ENCODE measurements at regions not wholly inside any gene's neighbourhood (a gene's known extent, or its start where the extent isn't known, plus 50 kb on each side); places are given as distances from the start of the nearest gene placed in this dataset.

DNA sequence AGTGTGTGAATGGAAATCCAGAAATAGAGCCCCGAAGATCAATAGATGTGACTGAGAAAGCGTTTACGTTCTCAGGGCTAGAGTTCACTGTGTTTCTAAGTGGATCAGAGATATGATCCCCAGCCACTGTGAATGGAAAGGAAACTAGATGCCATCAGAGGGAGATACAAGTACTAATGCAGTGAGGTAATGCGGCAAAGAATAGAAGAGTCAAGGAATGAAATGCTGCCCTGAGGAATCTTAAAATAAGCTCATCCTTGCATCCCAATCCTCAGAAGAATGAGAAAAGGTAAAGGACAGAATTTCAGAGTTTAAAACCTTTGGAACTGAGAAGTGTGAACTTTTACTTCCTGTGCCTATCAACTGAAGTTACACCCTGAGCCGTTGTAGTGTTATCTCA, 165.5 kb upstream of the ESRRG start:
- DNase-seq = no peak
- Histone ChIP-seq H3K4me1 (no peaks in the 10 kb centered on the region), H3K27me3 (no peaks in the 10 kb centered on the region), H3K27ac (no peak overlapping the region), H3K36me3 (no peaks in the 10 kb centered on the region), H3K9me3 (no peaks in the 10 kb centered on the region), H3K4me3 (no peak overlapping the region)
- TF ChIP-seq EP300 (IDR thresholded peaks at IDR 0.05) (no peak), POLR2A (IDR thresholded peaks at IDR 0.05) (no peak), POLR2AphosphoS5 (IDR thresholded peaks at IDR 0.05) (no peak), CTCF (IDR thresholded peaks at IDR 0.05) (no peak)
- intact Hi-C loops (cut with DNase I) = no loop called here
- 76 to 87% methylated on average over 5 of the region's 5 CpGs for WGBS, 2 donors

- Histone ChIP-seq H3K4me1 (no peaks in the 10 kb centered on the region), H3K9me3 (no peaks in the 10 kb centered on the region), H3K36me3 (no peaks in the 10 kb centered on the region), H3K27me3 (no peaks in the 10 kb centered on the region), H3K4me3 (no peak overlapping the region), H3K27ac (no peak overlapping the region)
- intact Hi-C loops (cut with DNase I) = no loop called here
- 83 to 85% methylated on average over 4 of the region's 4 CpGs for WGBS, 2 donors
- TF ChIP-seq POLR2A (IDR thresholded peaks at IDR 0.05) (no peak), POLR2AphosphoS5 (IDR thresholded peaks at IDR 0.05) (no peak), CTCF (IDR thresholded peaks at IDR 0.05) (no peak), EP300 (IDR thresholded peaks at IDR 0.05) (no peak)
- no peak for DNase-seq
Measured at GRCh38 chr1:216887032-216887431, 163.8 kb upstream of the ESRRG start.

GRCh38 chr1:216884614-216885229, 161.5 kb upstream of the ESRRG start:
- 60 to 78% methylated on average over 2 of the region's 2 CpGs for WGBS, 2 donors
- no peaks in the 10 kb centered on the region for H3K27me3 ChIP-seq
- H3K4me3 ChIP-seq = no peak overlapping the region
- no peaks in the 10 kb centered on the region for H3K36me3 ChIP-seq
- DNase-seq = no peak
- TF ChIP-seq CTCF (IDR thresholded peaks at IDR 0.05) (no peak), EP300 (IDR thresholded peaks at IDR 0.05) (no peak), POLR2AphosphoS5 (IDR thresholded peaks at IDR 0.05) (no peak), POLR2A (IDR thresholded peaks at IDR 0.05) (no peak)
- intact Hi-C loops (cut with DNase I) = no loop called here
- H3K27ac ChIP-seq = peak overlapping the region in 1 of 4 donors; percentile 12
- H3K9me3 ChIP-seq = no peaks in the 10 kb centered on the region
- H3K4me1 ChIP-seq = no peaks in the 10 kb centered on the region

DNA sequence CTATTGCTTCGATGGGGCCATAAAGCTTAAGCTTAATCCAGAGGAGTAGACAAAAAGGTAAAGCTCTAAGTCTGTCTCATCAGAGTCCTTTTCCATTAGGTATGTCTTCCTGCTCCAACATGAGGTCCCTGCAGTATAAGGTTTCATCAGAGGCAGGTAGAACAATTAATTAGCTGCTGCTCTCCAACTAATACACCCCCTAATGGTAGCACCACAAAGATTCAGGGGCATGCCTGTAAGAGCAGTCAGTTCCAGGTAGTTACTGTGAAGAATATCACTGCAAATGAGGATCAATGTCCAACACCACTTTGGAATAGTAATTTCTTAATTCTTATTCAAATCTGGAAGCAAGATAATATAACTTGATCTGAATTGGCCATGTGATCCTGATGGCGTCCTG, 160.3 kb upstream of the ESRRG start:
- Histone ChIP-seq H3K4me3 (no peak overlapping the region), H3K27ac (no peak overlapping the region), H3K27me3 (no peaks in the 10 kb centered on the region), H3K9me3 (no peaks in the 10 kb centered on the region), H3K4me1 (no peaks in the 10 kb centered on the region), H3K36me3 (no peaks in the 10 kb centered on the region)
- TF ChIP-seq EP300 (IDR thresholded peaks at IDR 0.05) (no peak), POLR2AphosphoS5 (IDR thresholded peaks at IDR 0.05) (no peak), CTCF (IDR thresholded peaks at IDR 0.05) (no peak), POLR2A (IDR thresholded peaks at IDR 0.05) (no peak)
- intact Hi-C loops (cut with DNase I) = no loop called here
- WGBS, 2 donors = 90 to 95% methylated on average over 2 of the region's 2 CpGs
- DNase-seq = no peak

DNA sequence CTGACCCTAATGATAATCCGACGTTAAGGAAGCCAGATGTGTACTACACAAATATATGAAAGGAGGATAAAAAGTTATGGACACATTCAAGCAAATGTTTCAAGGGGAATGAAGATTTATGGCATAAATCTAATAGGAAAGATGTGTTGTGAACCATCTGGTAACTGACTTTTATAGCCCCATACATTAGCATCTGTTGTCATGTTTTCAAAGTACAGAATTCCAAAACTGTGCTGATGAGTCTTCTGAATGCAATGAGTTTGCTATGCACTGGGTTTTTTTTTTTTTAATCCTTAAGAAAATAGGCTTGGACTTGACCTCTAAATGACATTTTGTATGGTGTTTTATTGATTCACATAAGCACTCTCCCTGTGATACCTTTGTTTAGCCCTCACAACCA, 158.5 kb upstream of the ESRRG start:
- intact Hi-C loops (cut with DNase I) = no loop called here
- Histone ChIP-seq H3K27me3 (no peaks in the 10 kb centered on the region), H3K36me3 (no peaks in the 10 kb centered on the region), H3K4me1 (no peaks in the 10 kb centered on the region), H3K4me3 (no peak overlapping the region), H3K9me3 (no peaks in the 10 kb centered on the region), H3K27ac (no peak overlapping the region)
- no peak for DNase-seq
- WGBS, 2 donors = 85 to 89% methylated on average over 2 of the region's 2 CpGs
- no peak for TF ChIP-seq POLR2AphosphoS5 (IDR thresholded peaks at IDR 0.05)
- TF ChIP-seq POLR2A (IDR thresholded peaks at IDR 0.05) = no peak
- TF ChIP-seq CTCF (IDR thresholded peaks at IDR 0.05) = no peak
- TF ChIP-seq EP300 (IDR thresholded peaks at IDR 0.05) = no peak
